Suprapubic skin (tissue), 3 donors: ENCODE measurements at regions not wholly inside any gene's neighbourhood (a gene's known extent, or its start where the extent isn't known, plus 50 kb on each side); places are given as distances from the start of the nearest gene placed in this dataset.

Experiments
- CTCF ChIP-seq, 2 donors: fragments of 200-600 bp in 1 of 2; fragments of 450-650 bp in 1 of 2; sonication (generic) in 1 of 2; IDR thresholded peaks; one replicate each; pipeline ENCODE4 v1.5.1; 2016 to 2019; ENCODE audit warnings: antibody characterized with exemption in 2 of 2, mild to moderate bottlenecking in 1 of 2, moderate library complexity in 1 of 2
- POLR2A ChIP-seq, 2 donors: fragments of 450-650 bp; IDR thresholded peaks; one replicate each; pipeline ENCODE4 v1.6.1; 2017; ENCODE audit warnings: antibody characterized with exemption in 2 of 2, mild to moderate bottlenecking in 2 of 2, moderate library complexity in 2 of 2

- no peak for TF ChIP-seq POLR2A (IDR thresholded peaks at IDR 0.05)
- no peak for TF ChIP-seq CTCF (IDR thresholded peaks at IDR 0.05)
Observed at GRCh38 chr9:81408951-81409350, 280.4 kb downstream of the TLE1 start.
